ENCODE measurements at regions not wholly inside any gene's neighbourhood (a gene's known extent, or its start where the extent isn't known, plus 50 kb on each side); places are given as distances from the start of the nearest gene placed in this dataset.
"Not testable (repeated sequence)": the region's sequence is repeated elsewhere in the genome, so short reads cannot be mapped to it uniquely, and the experiment has no call there.

GRCh38 chr2:40579247-40579646 lies 127.4 kb upstream of the SLC8A1 start:
- no peak for DNase-seq (ENCODE audit: low spot score)

DNA sequence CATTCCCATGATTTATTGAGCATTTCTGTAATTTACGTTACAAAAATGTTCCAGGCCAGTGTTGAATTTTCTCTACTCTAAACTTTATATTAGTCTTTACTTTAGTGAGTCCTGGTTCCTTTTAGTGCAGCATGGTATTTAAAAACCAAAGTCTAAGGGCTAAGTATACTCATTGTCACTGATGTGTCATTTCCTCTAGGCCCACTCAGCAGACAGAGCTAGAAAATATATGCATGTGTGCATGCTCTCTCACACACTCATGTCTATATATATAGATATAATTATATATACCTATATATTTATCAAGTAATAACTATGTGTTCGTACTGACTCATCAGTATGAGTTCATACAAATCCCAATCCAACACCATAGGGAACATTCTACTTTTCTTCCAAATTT lies 132.5 kb upstream of the SLC8A1 start:
- DNase-seq (ENCODE audit: low spot score), result no peak

- DNase-seq (ENCODE audit: low spot score), result no peak
Measured at GRCh38 chr2:40591774-40592173, 139.9 kb upstream of the SLC8A1 start.

GRCh38 chr2:40592218-40592617 lies 140.3 kb upstream of the SLC8A1 start:
- DNase-seq (ENCODE audit: low spot score), result peak; percentile 15

DNA sequence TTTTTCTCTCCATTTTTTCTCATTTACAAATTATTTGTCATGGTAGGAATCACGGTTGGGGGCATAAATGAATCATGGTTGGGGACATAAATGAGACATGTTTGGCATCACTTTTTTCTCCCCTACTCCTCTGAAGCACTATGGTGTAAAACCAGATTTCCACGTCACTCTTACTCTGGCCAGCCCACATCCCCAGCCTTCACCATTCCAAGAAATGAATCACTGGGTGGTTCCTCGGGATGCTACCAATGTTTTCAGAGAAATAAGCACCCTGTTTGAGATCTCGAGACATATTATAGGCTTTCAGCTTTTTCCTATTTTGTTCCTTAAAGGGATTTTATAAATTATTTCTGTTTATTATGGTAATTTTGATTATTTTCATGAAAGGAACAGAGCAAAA lies 155.0 kb upstream of the SLC8A1 start:
- no peak for DNase-seq (ENCODE audit: low spot score)

DNA sequence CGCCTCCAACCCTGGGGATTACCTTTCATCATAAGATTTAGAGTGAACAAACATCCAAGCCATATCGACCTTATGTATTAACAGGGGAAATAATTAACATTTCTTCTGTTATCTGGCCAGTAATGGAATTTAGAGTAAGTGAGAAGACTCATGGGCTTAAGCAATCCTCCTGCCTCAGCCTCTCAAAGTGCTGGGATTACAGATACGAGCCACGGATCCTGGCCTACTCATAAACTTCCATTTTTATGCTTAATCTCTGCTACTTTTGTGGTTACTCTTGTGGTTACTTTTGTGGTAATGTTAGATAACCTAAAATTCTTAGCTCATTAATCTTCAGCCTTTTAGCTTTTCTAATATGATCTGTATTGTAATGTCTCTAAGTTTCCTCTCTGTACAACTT lies 159.3 kb upstream of the SLC8A1 start:
- no peak for DNase-seq (ENCODE audit: low spot score)

DNA sequence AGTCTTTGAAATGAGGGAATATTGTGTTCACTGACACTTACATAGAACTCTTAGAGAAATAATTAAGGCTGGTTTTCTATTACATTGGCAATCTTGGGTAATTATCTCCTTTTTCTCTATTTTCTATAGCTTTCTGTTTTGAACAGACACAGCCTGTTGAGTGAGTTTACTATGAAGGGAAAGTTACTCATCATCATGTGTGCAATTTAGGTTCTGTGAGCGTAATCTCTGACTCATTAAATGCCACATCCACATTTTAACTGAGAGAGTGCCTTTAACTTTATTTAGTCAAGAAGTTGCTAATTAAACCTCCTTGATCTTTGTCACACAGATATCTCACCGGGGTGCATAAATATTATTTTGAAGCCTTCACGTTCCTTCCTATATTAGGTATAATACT lies 174.0 kb upstream of the SLC8A1 start:
- no peak for DNase-seq (ENCODE audit: low spot score)

- no peak for DNase-seq (ENCODE audit: low spot score)
Measured at GRCh38 chr2:40628556-40628955, 176.7 kb upstream of the SLC8A1 start.

DNA sequence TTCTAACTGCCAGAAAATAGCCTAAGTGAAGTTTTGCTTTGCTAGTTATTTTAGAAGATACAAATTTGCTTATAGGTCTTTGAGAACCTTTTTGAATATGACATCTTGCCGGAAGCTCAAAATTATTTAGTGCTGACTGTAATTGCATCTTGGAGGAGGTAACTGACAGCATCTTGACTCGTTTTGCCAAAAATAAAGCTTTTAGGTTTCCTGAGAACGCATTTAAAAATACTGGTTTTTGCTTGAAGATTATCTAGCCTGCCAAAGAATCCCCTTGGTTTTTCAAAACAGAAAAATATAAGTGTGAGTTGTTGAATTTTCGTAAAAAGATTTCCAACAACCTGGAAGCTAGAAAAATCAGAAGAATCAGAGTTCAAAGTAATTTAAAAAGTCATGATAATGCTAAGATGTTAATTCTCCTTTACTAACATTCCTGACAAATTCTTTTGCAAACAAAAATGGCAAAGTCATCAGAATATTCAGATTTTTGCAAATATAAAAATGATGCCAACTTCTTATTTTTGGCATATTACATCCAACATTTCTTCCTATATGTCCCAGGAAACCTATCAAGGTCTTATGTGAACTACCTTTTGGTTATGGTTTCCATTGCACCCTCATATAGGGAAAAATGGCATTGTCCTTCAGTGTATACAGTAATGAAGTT lies 178.0 kb upstream of the SLC8A1 start:
- DNase-seq (ENCODE audit: low spot score), result no peak

GRCh38 chr2:40639320-40639719 lies 187.4 kb upstream of the SLC8A1 start:
- DNase-seq (ENCODE audit: low spot score), result no peak

- no peak for DNase-seq (ENCODE audit: low spot score)
Measured at GRCh38 chr2:40642237-40642636, 190.3 kb upstream of the SLC8A1 start.

- DNase-seq (ENCODE audit: low spot score), result no peak
Measured at GRCh38 chr2:40642726-40643125, 190.8 kb upstream of the SLC8A1 start.

DNA sequence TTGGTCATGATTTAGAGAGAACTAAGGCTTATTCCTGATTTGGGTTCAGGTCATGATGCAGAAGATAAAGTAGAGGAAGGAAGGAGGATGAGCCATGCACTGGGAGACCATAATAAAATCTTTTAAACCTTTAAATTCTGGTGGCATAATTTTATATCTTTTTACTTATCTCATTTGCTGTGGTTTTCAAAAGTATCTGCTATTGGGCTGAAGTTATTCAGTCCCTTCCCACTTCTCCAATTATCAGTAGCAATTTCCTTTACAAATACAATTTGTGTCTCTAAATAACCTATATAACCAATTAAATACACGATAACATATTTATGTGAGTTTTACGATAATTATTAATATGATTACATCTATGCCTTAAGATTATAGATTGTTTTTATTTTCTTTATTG lies 194.8 kb upstream of the SLC8A1 start:
- no peak for DNase-seq (ENCODE audit: low spot score)

- DNase-seq (ENCODE audit: low spot score), result no peak
Measured at GRCh38 chr2:40652155-40652554, 200.3 kb upstream of the SLC8A1 start.

- DNase-seq (ENCODE audit: low spot score), result no peak
Measured at GRCh38 chr2:40653829-40654228, 201.9 kb upstream of the SLC8A1 start.

DNA sequence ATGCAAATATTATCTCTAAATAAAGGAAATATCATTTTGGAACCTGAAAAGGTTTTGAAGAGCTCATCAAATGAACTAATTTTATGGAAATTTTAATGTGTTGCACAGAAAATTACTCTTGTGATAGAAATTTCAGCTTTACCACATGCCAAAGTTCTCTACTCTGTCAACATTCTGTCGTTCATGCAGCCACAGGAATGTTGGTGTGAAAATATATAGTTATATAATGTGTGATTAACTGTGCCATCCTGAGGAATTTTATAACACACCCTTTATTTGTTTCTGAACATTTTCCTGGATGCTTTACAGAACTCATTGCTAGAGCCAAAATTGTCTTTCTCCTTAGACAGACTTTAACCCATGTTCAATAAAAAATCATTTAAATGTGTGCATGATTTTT lies 202.5 kb upstream of the SLC8A1 start:
- no peak for DNase-seq (ENCODE audit: low spot score)

GRCh38 chr2:40658941-40659340 lies 207.1 kb upstream of the SLC8A1 start:
- peak; percentile 53 for DNase-seq (ENCODE audit: low spot score)

- DNase-seq (ENCODE audit: low spot score), result no peak
Measured at GRCh38 chr2:40665493-40666232, 213.8 kb upstream of the SLC8A1 start.

- no peak for DNase-seq (ENCODE audit: low spot score)
Measured at GRCh38 chr2:40666398-40666797, 214.5 kb upstream of the SLC8A1 start.

DNA sequence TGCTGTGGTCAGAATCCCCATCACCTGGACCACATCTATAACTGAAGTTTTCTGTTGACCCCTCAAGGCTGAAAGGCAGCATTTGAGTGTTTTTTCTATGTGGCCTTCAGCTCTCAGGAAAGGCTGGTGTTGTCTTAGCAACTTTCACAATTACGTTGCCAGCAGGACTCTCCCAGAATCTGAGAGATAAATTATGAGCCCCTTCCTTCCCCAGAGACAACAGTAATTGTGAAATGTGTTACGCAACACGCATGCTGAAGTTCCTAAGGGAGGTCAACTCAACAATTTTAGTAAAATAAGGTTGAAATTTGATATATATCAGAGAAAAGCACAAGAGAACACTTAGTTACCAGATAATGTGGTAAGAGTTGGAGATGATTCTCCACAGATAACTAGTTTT lies 216.5 kb upstream of the SLC8A1 start:
- DNase-seq (ENCODE audit: low spot score), result no peak

DNA sequence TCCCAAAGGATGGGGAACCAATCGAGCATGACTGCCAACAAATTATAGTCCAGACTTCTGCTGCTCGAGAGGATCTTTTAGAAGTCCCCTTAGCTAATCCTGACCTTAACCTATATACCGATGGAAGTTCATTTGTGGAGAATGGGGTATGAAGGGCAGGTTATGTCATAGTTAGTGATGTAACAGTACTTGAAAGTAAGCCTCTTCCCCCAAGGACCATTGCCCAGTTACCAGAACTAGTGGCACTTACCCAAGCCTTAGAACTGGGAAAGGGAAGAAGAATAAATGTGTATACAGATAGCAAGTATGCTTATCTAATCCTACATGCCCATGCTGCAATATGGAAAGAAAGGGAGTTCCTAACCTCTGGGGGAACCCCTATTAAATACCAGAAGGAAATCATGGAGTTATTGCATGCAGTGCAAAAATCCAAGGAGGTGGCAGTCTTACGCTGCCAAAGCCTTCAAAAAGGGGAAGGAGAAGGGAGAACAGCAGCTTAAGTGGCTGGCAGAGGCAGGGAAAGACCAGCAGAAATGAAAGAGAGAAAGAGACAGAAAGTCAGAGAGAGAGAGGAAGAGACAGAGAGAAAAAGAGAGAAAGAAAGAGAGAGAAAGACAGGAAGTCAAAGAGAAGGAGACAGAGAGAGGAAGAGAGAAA lies 224.4 kb upstream of the SLC8A1 start:
- not testable (repeated sequence) for DNase-seq (ENCODE audit: low spot score)

DNA sequence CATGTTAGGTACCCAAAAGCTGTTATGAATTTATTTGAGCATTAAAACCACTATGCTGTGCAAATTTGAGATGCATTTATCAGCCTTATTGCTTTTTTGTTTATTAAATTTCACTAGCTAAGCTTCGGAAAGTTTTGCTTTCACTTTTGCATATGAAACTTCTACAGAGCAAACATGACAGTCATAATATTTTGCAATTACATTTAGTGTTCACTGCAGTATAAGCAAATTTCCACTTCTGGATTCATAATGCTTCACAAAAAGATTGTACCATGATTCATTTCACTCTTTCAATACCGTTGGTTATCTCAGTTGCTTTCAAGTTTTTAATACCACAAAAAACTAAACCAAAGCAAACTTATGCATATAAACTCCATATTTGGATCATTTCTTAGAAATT lies 228.7 kb upstream of the SLC8A1 start:
- DNase-seq (ENCODE audit: low spot score), result no peak

GRCh38 chr2:40690036-40690435 lies 238.1 kb upstream of the SLC8A1 start:
- DNase-seq (ENCODE audit: low spot score), result no peak
